ENCODE measurements at regions not wholly inside any gene's neighbourhood (a gene's known extent, or its start where the extent isn't known, plus 50 kb on each side); places are given as distances from the start of the nearest gene placed in this dataset.

GRCh38 chr11:42625757-42626665 is 685.8 kb upstream of the API5 start:
- DNase-seq, result no peak
- Histone ChIP-seq H2BK12ac (ENCODE audit: low read length in 2 of 2) (no peak overlapping the region), H3K36me3 (ENCODE audit: control insufficient read depth in 1 of 2, insufficient read depth in 2 of 2, low read depth in 1 of 2, low read length in 2 of 2) (no peaks in the 10 kb centered on the region), H3K14ac (ENCODE audit: low read length in 2 of 2) (no peak overlapping the region), H2AFZ (ENCODE audit: low read depth, low read length) (no peak overlapping the region), H3K4me3 (ENCODE audit: insufficient read depth in 1 of 2, low read depth in 1 of 2, low read length in 2 of 2) (no peak overlapping the region), H2AK5ac (ENCODE audit: low read length, severe bottlenecking) (no peak overlapping the region), H2BK15ac (ENCODE audit: low read depth, poor library complexity, severe bottlenecking) (no peak overlapping the region), H4K8ac (ENCODE audit: low read length) (no peak overlapping the region), H3K4me2 (ENCODE audit: low read length, poor library complexity, severe bottlenecking) (no peak overlapping the region), H3K18ac (ENCODE audit: low read depth in 1 of 2, low read length in 2 of 2) (no peak overlapping the region), H3K4me1 (ENCODE audit: control insufficient read depth, insufficient read depth, low read depth, low read length) (no peaks in the 10 kb centered on the region), H2BK5ac (ENCODE audit: low read depth, low read length, poor library complexity, severe bottlenecking) (no peak overlapping the region), H3K27me3 (ENCODE audit: control insufficient read depth in 1 of 2, insufficient read depth in 1 of 2, low read length in 2 of 2) (no peaks in the 10 kb centered on the region), H3K23ac (ENCODE audit: low read length in 2 of 2) (no peak overlapping the region), H2BK120ac (ENCODE audit: low read depth, low read length) (no peak overlapping the region), H4K91ac (ENCODE audit: low read length) (no peak overlapping the region), H3K9me3 (ENCODE audit: control insufficient read depth, low read length) (no peaks in the 10 kb centered on the region), H3K79me1 (replicated peaks; ENCODE audit: low read length, poor library complexity, severe bottlenecking) (no peaks in the 10 kb centered on the region), H3K9ac (ENCODE audit: low read length) (no peak overlapping the region), H3K4ac (ENCODE audit: low read depth in 1 of 2, low read length in 2 of 2) (no peak overlapping the region), H3K27ac (ENCODE audit: low read length, poor library complexity, severe bottlenecking) (no peak overlapping the region)
- WGBS, result 41% methylated on average over 9 of the region's 9 CpGs

DNA sequence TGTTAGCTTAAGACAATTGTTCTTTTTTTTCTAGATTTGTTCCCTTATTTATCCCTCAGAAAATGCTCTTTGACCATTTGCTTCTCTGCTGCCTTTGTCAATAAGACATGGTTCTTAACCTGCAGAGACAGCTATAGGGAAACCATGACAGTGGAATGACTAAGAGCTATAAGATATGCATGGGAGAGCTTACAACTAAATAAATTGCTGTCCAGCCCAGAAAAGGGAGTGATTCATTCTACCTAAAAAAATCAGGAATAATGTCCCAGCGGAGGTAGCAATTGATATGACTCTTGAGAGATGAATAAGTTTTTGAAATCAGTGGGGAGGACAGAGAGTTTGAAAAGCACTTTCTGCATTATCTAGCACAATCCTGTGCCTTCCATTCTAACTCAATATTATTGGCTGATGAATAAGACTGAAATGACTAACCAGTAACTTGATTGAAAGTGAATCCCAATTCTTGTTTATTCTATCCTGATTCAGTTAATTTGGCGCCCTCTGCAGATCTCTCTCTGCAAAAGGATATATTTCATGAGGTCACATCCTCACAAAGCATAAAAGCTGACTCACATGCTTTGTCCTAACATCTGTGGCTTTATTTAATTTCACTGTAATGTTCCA is 680.5 kb upstream of the API5 start:
- Histone ChIP-seq H3K4me2 (ENCODE audit: low read length, poor library complexity, severe bottlenecking) (no peak overlapping the region), H3K4me1 (ENCODE audit: control insufficient read depth, insufficient read depth, low read depth, low read length) (no peaks in the 10 kb centered on the region), H3K18ac (ENCODE audit: low read depth in 1 of 2, low read length in 2 of 2) (no peak overlapping the region), H2AK5ac (ENCODE audit: low read length, severe bottlenecking) (no peak overlapping the region), H4K8ac (ENCODE audit: low read length) (no peak overlapping the region), H3K4me3 (ENCODE audit: insufficient read depth in 1 of 2, low read depth in 1 of 2, low read length in 2 of 2) (no peak overlapping the region), H4K91ac (ENCODE audit: low read length) (no peak overlapping the region), H3K9ac (ENCODE audit: low read length) (no peak overlapping the region), H2BK15ac (ENCODE audit: low read depth, poor library complexity, severe bottlenecking) (no peak overlapping the region), H3K4ac (ENCODE audit: low read depth in 1 of 2, low read length in 2 of 2) (no peak overlapping the region), H3K14ac (ENCODE audit: low read length in 2 of 2) (no peak overlapping the region), H3K27me3 (ENCODE audit: control insufficient read depth in 1 of 2, insufficient read depth in 1 of 2, low read length in 2 of 2) (no peaks in the 10 kb centered on the region), H3K9me3 (ENCODE audit: control insufficient read depth, low read length) (no peaks in the 10 kb centered on the region), H2BK120ac (ENCODE audit: low read depth, low read length) (no peak overlapping the region), H2AFZ (ENCODE audit: low read depth, low read length) (no peak overlapping the region), H3K36me3 (ENCODE audit: control insufficient read depth in 1 of 2, insufficient read depth in 2 of 2, low read depth in 1 of 2, low read length in 2 of 2) (no peaks in the 10 kb centered on the region), H2BK12ac (ENCODE audit: low read length in 2 of 2) (no peak overlapping the region), H2BK5ac (ENCODE audit: low read depth, low read length, poor library complexity, severe bottlenecking) (no peak overlapping the region), H3K79me1 (replicated peaks; ENCODE audit: low read length, poor library complexity, severe bottlenecking) (no peaks in the 10 kb centered on the region), H3K27ac (ENCODE audit: low read length, poor library complexity, severe bottlenecking) (no peak overlapping the region), H3K23ac (ENCODE audit: low read length in 2 of 2) (no peak overlapping the region)
- no peak for DNase-seq
- 0% methylated on average over 1 of the region's 2 CpGs for WGBS

DNA sequence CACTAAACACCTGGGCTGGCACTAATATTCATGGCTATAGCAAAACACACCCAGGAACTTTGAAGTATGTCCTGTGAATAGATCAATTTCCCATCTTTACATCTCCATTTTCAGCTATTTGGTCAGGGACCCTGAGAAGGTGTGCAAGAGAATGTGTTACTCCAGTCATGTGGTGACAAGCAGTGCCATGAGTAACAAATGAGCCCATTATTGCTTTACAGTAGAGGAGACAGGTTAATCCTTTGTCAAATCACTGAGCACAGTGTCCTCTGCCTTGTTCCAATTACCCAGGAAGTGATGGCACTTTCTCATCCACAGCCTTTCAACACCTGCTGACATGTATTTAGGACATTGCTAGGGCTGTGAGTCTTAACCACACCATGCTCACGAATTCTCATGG is 664.8 kb upstream of the API5 start:
- no peaks in the 10 kb centered on the region for H3K79me1 ChIP-seq (replicated peaks; ENCODE audit: low read length, poor library complexity, severe bottlenecking)
- H2BK15ac ChIP-seq (ENCODE audit: low read depth, poor library complexity, severe bottlenecking), result no peak overlapping the region
- no peak overlapping the region for H3K14ac ChIP-seq (ENCODE audit: low read length in 2 of 2)
- no peak overlapping the region for H2AFZ ChIP-seq (ENCODE audit: low read depth, low read length)
- H3K4me3 ChIP-seq (ENCODE audit: insufficient read depth in 1 of 2, low read depth in 1 of 2, low read length in 2 of 2), result no peak overlapping the region
- no peak overlapping the region for H2AK5ac ChIP-seq (ENCODE audit: low read length, severe bottlenecking)
- no peak overlapping the region for H3K4me2 ChIP-seq (ENCODE audit: low read length, poor library complexity, severe bottlenecking)
- no peak overlapping the region for H2BK5ac ChIP-seq (ENCODE audit: low read depth, low read length, poor library complexity, severe bottlenecking)
- H3K4me1 ChIP-seq (ENCODE audit: control insufficient read depth, insufficient read depth, low read depth, low read length), result no peaks in the 10 kb centered on the region
- no peaks in the 10 kb centered on the region for H3K27me3 ChIP-seq (ENCODE audit: control insufficient read depth in 1 of 2, insufficient read depth in 1 of 2, low read length in 2 of 2)
- H3K4ac ChIP-seq (ENCODE audit: low read depth in 1 of 2, low read length in 2 of 2), result no peak overlapping the region
- H2BK12ac ChIP-seq (ENCODE audit: low read length in 2 of 2), result no peak overlapping the region
- H3K27ac ChIP-seq (ENCODE audit: low read length, poor library complexity, severe bottlenecking), result no peak overlapping the region
- DNase-seq, result no peak
- WGBS, result 38% methylated on average over 1 of the region's 1 CpG
- H2BK120ac ChIP-seq (ENCODE audit: low read depth, low read length), result no peak overlapping the region
- no peaks in the 10 kb centered on the region for H3K36me3 ChIP-seq (ENCODE audit: control insufficient read depth in 1 of 2, insufficient read depth in 2 of 2, low read depth in 1 of 2, low read length in 2 of 2)
- no peak overlapping the region for H4K8ac ChIP-seq (ENCODE audit: low read length)
- H3K23ac ChIP-seq (ENCODE audit: low read length in 2 of 2), result no peak overlapping the region
- H3K9ac ChIP-seq (ENCODE audit: low read length), result no peak overlapping the region
- no peak overlapping the region for H3K18ac ChIP-seq (ENCODE audit: low read depth in 1 of 2, low read length in 2 of 2)
- H3K9me3 ChIP-seq (ENCODE audit: control insufficient read depth, low read length), result no peaks in the 10 kb centered on the region
- H4K91ac ChIP-seq (ENCODE audit: low read length), result no peak overlapping the region

DNA sequence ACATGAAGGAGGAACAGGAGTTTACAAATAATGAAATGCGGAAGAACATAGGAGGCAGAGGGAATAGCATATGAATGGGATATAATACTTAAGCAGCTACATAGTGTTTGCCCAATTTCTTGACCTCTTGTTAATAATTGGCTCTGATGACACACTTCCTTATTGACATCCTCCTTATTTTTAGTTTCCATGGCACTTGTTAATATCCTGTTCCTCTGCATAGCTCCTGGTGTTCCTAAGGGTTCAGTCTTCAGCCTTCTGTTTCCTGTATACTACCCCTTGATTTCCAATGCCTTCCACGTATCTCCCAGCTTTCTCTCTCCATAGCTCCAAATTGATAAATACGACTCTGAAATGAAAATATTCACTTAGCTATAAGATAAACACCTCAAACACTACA is 663.8 kb upstream of the API5 start:
- Histone ChIP-seq H3K18ac (ENCODE audit: low read depth in 1 of 2, low read length in 2 of 2) (no peak overlapping the region), H2BK5ac (ENCODE audit: low read depth, low read length, poor library complexity, severe bottlenecking) (no peak overlapping the region), H2AK5ac (ENCODE audit: low read length, severe bottlenecking) (no peak overlapping the region), H4K8ac (ENCODE audit: low read length) (no peak overlapping the region), H3K27ac (ENCODE audit: low read length, poor library complexity, severe bottlenecking) (no peak overlapping the region), H2AFZ (ENCODE audit: low read depth, low read length) (no peak overlapping the region), H3K27me3 (ENCODE audit: control insufficient read depth in 1 of 2, insufficient read depth in 1 of 2, low read length in 2 of 2) (no peaks in the 10 kb centered on the region), H3K36me3 (ENCODE audit: control insufficient read depth in 1 of 2, insufficient read depth in 2 of 2, low read depth in 1 of 2, low read length in 2 of 2) (no peaks in the 10 kb centered on the region), H2BK120ac (ENCODE audit: low read depth, low read length) (no peak overlapping the region), H3K4me1 (ENCODE audit: control insufficient read depth, insufficient read depth, low read depth, low read length) (no peaks in the 10 kb centered on the region), H3K9me3 (ENCODE audit: control insufficient read depth, low read length) (no peaks in the 10 kb centered on the region), H4K91ac (ENCODE audit: low read length) (no peak overlapping the region), H3K4me3 (ENCODE audit: insufficient read depth in 1 of 2, low read depth in 1 of 2, low read length in 2 of 2) (no peak overlapping the region), H3K4me2 (ENCODE audit: low read length, poor library complexity, severe bottlenecking) (no peak overlapping the region), H2BK15ac (ENCODE audit: low read depth, poor library complexity, severe bottlenecking) (no peak overlapping the region), H3K14ac (ENCODE audit: low read length in 2 of 2) (no peak overlapping the region), H2BK12ac (ENCODE audit: low read length in 2 of 2) (no peak overlapping the region), H3K79me1 (replicated peaks; ENCODE audit: low read length, poor library complexity, severe bottlenecking) (no peaks in the 10 kb centered on the region), H3K9ac (ENCODE audit: low read length) (no peak overlapping the region), H3K4ac (ENCODE audit: low read depth in 1 of 2, low read length in 2 of 2) (no peak overlapping the region), H3K23ac (ENCODE audit: low read length in 2 of 2) (no peak overlapping the region)
- no peak for DNase-seq
- 59% methylated on average over 2 of the region's 3 CpGs for WGBS

Data from mesenchymal stem cell (in vitro differentiated cells and primary cell).